GM12864 (cell line): ENCODE measurements at regions not wholly inside any gene's neighbourhood (a gene's known extent, or its start where the extent isn't known, plus 50 kb on each side); places are given as distances from the start of the nearest gene placed in this dataset.

Experiments used
- DNase-seq: peaks from one replicate; pipeline ENCODE4 v3.0.0-alpha.2; 2011; ENCODE audit warnings: low read depth
- H3K4me3 ChIP-seq: 2 replicates; pipeline ENCODE4 v1.5.1; 2011; ENCODE audit warnings: mild to moderate bottlenecking, low read depth, low read length, control low read depth
- TF ChIP-seq, protein P1 (sequence below): IDR thresholded peaks from 2 replicates; pipeline ENCODE4 v1.5.1; 2011; ENCODE audit warnings: low read depth, mild to moderate bottlenecking, moderate library complexity, low read length, control low read depth, inconsistent platforms; ENCODE audit errors: missing control alignments

- TF ChIP-seq, protein P1, sequence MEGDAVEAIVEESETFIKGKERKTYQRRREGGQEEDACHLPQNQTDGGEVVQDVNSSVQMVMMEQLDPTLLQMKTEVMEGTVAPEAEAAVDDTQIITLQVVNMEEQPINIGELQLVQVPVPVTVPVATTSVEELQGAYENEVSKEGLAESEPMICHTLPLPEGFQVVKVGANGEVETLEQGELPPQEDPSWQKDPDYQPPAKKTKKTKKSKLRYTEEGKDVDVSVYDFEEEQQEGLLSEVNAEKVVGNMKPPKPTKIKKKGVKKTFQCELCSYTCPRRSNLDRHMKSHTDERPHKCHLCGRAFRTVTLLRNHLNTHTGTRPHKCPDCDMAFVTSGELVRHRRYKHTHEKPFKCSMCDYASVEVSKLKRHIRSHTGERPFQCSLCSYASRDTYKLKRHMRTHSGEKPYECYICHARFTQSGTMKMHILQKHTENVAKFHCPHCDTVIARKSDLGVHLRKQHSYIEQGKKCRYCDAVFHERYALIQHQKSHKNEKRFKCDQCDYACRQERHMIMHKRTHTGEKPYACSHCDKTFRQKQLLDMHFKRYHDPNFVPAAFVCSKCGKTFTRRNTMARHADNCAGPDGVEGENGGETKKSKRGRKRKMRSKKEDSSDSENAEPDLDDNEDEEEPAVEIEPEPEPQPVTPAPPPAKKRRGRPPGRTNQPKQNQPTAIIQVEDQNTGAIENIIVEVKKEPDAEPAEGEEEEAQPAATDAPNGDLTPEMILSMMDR = no peak
- no peak for DNase-seq
- H3K4me3 ChIP-seq = no peak overlapping the region
These were observed 571.4 kb upstream of the ATP2B1 start for GRCh38 chr12:90280033-90280432.

- no peak overlapping the region for H3K4me3 ChIP-seq
- TF ChIP-seq, protein P1 = no peak
- DNase-seq = no peak
These were observed 566.5 kb upstream of the ATP2B1 start for GRCh38 chr12:90275088-90275487.

DNA sequence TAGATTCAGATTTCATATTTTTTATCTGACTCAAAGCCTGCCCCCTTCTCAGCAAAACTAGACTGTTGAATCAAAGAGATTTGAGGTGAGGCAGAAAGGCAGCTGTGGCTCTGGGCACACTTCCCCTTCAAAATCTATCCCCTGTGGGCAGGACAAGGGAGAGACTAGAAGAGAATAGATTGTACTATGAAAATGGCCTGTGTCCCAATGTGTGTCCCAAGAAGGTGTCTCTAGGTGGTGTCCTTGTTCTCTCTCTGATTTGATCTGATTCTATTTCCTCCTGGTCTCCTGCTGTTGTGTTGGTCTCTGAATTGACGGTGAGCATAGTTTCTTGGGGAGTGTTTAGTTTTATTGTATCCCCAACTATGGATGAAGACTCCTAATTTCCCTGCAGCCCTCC, 565.8 kb upstream of the ATP2B1 start:
- TF ChIP-seq, protein P1 = no peak
- no peak for DNase-seq
- H3K4me3 ChIP-seq = no peak overlapping the region

GRCh38 chr12:90268574-90268973, 559.9 kb upstream of the ATP2B1 start:
- no peak overlapping the region for H3K4me3 ChIP-seq
- TF ChIP-seq, protein P1 = no peak
- no peak for DNase-seq

- DNase-seq = no peak
- TF ChIP-seq, protein P1 = no peak
- no peak overlapping the region for H3K4me3 ChIP-seq
These were observed 553.6 kb upstream of the ATP2B1 start for GRCh38 chr12:90262251-90262650.

DNA sequence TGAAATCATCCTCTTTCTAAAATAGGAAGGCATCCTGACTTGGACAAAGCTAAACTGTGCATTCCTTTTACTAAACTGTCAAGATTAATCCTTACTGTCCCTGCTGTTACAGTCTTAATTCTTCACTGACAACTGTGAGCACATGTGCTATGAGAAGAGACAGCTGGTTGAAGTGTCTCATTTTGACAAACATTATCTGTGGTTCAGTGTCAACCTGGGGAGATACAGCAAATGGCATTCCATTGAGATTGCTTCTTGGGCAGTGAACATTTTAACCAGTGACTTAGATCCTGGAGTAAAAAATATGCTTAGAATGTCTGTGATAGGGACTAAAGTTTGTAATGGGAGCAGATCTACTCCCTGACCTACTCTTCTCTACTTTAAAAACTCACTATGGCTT, 552.6 kb upstream of the ATP2B1 start:
- DNase-seq = no peak
- no peak overlapping the region for H3K4me3 ChIP-seq
- TF ChIP-seq, protein P1 = no peak

- DNase-seq = no peak
- TF ChIP-seq, protein P1 = no peak
- no peak overlapping the region for H3K4me3 ChIP-seq
These were observed 551.5 kb upstream of the ATP2B1 start for GRCh38 chr12:90260136-90260535.
